AG10803 (cell line): ENCODE measurements at regions not wholly inside any gene's neighbourhood (a gene's known extent, or its start where the extent isn't known, plus 50 kb on each side); places are given as distances from the start of the nearest gene placed in this dataset.
A peak's percentile ranks its signal among the peaks of the same experiment; 100 is the strongest.

Experiments
- DNase-seq: peaks from one replicate; pipeline ENCODE4 v3.0.0; 2010; ENCODE audit warnings: low read depth
- H3K4me3 ChIP-seq: 2 replicates; pipeline ENCODE4 v1.5.1; 2011; ENCODE audit warnings: mild to moderate bottlenecking, low read length, control low read depth
- TF ChIP-seq, protein P1 (sequence below): conservative IDR thresholded peaks from 2 replicates; pipeline ENCODE4 v1.5.1; 2011; ENCODE audit warnings: mild to moderate bottlenecking, low read length, control low read depth, inconsistent platforms

DNA sequence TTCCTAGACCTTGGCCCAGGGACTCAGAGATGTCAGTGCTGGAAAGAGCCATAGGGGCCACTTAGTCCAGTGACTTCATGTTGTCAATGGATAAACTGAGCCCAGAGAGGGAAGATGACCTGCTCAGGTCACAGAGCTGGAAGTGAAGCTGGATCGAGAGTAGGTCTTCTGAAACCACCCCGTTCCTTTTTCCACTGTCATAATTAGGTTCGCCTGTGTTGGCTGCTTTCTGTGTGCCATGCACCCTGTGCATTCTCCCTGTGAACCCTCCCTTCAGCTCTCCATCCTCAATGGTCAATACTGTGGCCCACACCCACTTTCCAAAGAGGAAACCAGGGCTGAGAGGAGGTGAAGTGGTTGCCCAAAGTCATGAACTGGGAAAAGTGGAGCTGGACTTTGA lies 74.8 kb downstream of the CCR1 start:
- DNase-seq: no peak
- TF ChIP-seq, protein P1, sequence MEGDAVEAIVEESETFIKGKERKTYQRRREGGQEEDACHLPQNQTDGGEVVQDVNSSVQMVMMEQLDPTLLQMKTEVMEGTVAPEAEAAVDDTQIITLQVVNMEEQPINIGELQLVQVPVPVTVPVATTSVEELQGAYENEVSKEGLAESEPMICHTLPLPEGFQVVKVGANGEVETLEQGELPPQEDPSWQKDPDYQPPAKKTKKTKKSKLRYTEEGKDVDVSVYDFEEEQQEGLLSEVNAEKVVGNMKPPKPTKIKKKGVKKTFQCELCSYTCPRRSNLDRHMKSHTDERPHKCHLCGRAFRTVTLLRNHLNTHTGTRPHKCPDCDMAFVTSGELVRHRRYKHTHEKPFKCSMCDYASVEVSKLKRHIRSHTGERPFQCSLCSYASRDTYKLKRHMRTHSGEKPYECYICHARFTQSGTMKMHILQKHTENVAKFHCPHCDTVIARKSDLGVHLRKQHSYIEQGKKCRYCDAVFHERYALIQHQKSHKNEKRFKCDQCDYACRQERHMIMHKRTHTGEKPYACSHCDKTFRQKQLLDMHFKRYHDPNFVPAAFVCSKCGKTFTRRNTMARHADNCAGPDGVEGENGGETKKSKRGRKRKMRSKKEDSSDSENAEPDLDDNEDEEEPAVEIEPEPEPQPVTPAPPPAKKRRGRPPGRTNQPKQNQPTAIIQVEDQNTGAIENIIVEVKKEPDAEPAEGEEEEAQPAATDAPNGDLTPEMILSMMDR: no peak
- H3K4me3 ChIP-seq: no peak overlapping the region

DNA sequence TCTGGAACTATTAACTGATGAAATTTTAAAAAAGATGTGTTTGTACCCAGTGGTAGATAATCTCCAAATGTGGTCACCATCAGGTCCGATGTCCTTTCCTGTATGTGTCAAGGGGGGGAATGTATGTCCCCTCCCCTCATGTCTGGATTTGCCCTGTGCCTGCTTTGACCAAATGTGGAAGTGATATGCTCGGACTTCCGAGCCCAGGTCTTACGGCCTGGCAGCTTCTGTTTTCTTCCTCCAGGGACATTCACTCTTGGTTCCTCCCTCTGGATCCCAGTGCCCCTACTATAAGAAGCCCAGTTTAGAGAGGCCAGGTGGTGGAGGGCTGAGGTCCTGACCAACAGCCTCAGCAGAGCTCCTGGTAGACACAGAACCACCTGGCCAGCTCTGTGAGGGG lies 75.5 kb downstream of the CCR1 start:
- DNase-seq: no peak
- TF ChIP-seq, protein P1: no peak
- H3K4me3 ChIP-seq: no peak overlapping the region

DNA sequence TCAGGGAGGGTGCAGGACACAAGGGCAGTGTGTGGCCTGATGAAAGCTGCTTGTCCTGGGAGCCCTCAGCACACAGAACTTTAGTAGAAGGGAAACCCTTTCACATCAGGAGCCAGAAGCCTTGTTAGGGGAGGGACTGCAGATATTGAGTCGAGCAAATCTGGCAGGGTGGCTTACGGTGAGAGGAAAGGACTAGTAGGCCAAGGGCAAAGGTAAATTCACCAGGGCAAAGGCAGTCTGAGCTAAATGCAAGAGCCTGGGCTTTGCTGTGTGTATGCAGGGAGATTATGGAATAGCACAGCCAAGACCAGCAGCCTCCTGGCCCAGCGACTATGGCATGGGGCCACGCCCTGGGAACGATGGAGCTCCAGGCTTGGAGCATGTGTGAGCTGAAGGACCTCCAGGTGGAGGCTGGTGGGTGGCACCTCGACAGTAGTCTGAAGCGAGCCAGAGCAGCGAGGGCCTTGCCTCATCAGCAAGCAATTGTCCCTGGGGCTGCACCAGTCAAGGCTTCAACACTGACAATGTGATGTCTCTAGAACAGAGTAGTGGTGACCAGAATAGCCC lies 76.1 kb downstream of the CCR1 start:
- DNase-seq: no peak
- TF ChIP-seq, protein P1: no peak
- no peak overlapping the region for H3K4me3 ChIP-seq

DNA sequence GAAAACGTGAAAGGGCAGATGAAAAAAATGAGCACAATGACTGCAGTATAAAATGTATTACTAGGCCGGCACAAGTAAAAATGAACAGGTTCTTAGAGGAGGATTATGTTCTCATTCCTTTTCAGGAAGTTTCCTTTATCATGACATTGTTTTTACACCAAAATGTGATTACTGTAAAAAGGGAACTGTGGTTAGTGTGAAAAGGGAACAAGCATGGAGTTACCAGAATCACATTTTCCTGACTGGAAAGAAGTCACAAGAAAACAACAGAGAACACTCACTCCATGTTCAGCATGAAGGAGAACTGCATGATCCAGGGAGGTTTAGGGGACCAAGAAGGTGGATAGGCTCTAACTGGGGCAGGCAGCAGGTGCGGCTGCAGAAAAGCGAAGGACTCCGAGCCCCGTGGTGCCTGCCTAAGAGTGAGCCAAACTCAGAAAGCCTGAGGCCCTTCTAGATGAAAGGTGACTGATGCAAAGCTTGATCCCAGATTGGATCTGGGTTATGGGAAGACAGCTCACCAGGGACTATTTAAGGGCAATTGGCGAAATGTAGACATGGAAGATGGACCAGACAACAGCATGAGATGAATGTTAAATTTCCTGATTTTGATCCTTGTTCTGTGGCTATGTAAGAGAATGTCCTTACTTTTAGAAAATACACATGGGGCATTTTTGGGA lies 77.3 kb downstream of the CCR1 start:
- TF ChIP-seq, protein P1: no peak
- no peak for DNase-seq
- H3K4me3 ChIP-seq: no peak overlapping the region

DNA sequence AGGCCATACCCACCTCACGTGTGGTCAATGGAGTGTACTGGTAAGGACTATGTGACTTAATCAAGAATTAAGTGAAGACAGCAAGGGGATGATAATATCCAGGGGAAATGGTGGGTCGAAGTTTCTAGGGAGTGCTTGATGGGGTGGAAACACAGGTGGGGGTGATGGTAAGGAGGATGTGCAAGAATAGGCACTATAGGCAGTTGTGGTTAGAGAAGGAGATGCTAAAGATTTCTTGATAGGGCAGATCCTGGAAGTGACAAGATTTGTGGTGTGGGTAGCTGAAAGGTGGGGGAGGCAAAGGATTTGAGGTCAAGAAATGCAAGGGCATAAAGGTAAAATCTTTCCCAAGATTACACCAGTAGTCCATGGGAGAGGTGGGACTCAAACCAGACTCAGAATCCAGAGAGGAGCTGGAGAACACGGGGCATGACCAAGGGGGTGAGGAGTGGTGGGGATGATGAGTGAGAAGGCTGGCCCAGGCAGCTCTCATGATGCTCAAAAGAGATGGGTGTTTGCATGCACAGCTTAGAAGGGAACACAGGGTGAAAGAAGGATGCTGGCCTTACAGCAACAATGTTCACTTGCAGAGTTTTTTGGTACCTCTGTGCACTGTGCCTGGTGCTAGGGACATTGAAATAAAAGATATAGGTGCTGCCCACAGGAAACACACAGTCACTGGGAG lies 78.4 kb downstream of the CCR1 start:
- no peak for DNase-seq

DNA sequence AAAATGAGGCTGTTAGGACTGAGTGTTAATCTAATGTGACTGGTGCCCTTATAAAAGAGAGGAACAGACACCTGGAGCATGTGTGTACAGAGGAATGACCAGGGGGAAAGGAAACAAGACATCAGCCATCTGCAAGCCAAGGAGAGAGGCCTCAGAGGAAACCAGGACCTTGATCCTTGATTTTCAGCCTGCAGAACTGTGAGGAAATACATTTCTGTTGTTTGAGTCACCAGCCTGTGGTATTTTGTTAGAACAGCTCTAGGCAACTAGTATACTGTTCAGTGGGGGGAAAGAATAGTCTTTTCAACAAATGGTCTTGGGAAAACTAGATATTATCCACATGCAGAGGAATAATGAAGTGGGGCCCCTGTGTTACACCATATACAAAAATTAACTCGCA lies 80.6 kb downstream of the CCR1 start:
- TF ChIP-seq, protein P1: no peak
- DNase-seq: peak; percentile 93
- no peak overlapping the region for H3K4me3 ChIP-seq

More for the DNA sequence above, 78.4 kb downstream of the CCR1 start:
- TF ChIP-seq, protein P1: no peak
- H3K4me3 ChIP-seq: no peak overlapping the region
